Epithelial cell of esophagus (primary cell): ENCODE measurements at regions not wholly inside any gene's neighbourhood (a gene's known extent, or its start where the extent isn't known, plus 50 kb on each side); places are given as distances from the start of the nearest gene placed in this dataset.

Experiments
- DNase-seq: peaks from one replicate; pipeline ENCODE4 v3.0.0; 2010; ENCODE audit warnings: low read depth
- H3K4me3 ChIP-seq: 2 replicates; pipeline ENCODE4 v1.5.1; 2011; ENCODE audit warnings: mild to moderate bottlenecking, low read length, control low read depth
- CTCF ChIP-seq: IDR thresholded peaks from 2 replicates; pipeline ENCODE4 v1.5.1; 2011; ENCODE audit warnings: low read depth, mild to moderate bottlenecking, low read length, control low read depth, inconsistent platforms; ENCODE audit not compliant: insufficient read depth; ENCODE audit errors: missing control alignments

- no peak for DNase-seq
- H3K4me3 ChIP-seq = no peak overlapping the region
- no peak for TF ChIP-seq CTCF
Measured at GRCh38 chr4:34371676-34372075, 1872.6 kb downstream of the ARAP2 start.

GRCh38 chr4:34372815-34373214 lies 1871.5 kb downstream of the ARAP2 start:
- H3K4me3 ChIP-seq = no peak overlapping the region
- DNase-seq = no peak
- no peak for TF ChIP-seq CTCF

- TF ChIP-seq CTCF = no peak
- no peak for DNase-seq
- no peak overlapping the region for H3K4me3 ChIP-seq
Measured at GRCh38 chr4:34373456-34373855, 1870.9 kb downstream of the ARAP2 start.

GRCh38 chr4:34412233-34412632 lies 1832.1 kb downstream of the ARAP2 start:
- no peak overlapping the region for H3K4me3 ChIP-seq
- no peak for DNase-seq
- TF ChIP-seq CTCF = no peak

- TF ChIP-seq CTCF = no peak
- no peak for DNase-seq
- no peak overlapping the region for H3K4me3 ChIP-seq
Measured at GRCh38 chr4:34412911-34413310, 1831.4 kb downstream of the ARAP2 start.

GRCh38 chr4:34417160-34417559 lies 1827.2 kb downstream of the ARAP2 start:
- H3K4me3 ChIP-seq = no peak overlapping the region
- DNase-seq = peak; percentile 76
- no peak for TF ChIP-seq CTCF

- no peak overlapping the region for H3K4me3 ChIP-seq
- TF ChIP-seq CTCF = no peak
- no peak for DNase-seq
Measured at GRCh38 chr4:34419871-34420270, 1824.4 kb downstream of the ARAP2 start.
